IMR-90 (cell line): ENCODE measurements at regions not wholly inside any gene's neighbourhood (a gene's known extent, or its start where the extent isn't known, plus 50 kb on each side); places are given as distances from the start of the nearest gene placed in this dataset.

Experiments
- CEBPB ChIP-seq: IDR thresholded peaks from 2 replicates; pipeline ENCODE4 v1.6.1; 2012; ENCODE audit warnings: low read depth, low read length, improper control_type of control experiment
- CHD1 ChIP-seq: IDR thresholded peaks from 2 replicates; pipeline ENCODE4 v1.6.1; 2012; ENCODE audit warnings: low read depth, low read length, improper control_type of control experiment
- CTCF ChIP-seq: conservative IDR thresholded peaks from 2 replicates; pipeline ENCODE4 v1.5.1; 2012; ENCODE audit warnings: mild to moderate bottlenecking, low read depth, low read length, improper control_type of control experiment
- ELK1 ChIP-seq: fragments of 150-350 bp; IDR thresholded peaks from 2 replicates; pipeline ENCODE4 v1.6.1; 2016; ENCODE audit warnings: low read depth, mild to moderate bottlenecking, low read length, moderate library complexity, borderline replicate concordance
- MAFK ChIP-seq: IDR thresholded peaks from 2 replicates; pipeline ENCODE4 v1.6.1; 2012; ENCODE audit warnings: low read depth, low read length, improper control_type of control experiment
- NFE2L2 ChIP-seq: fragments of 150-350 bp; IDR thresholded peaks from 2 replicates; pipeline ENCODE4 v1.6.1; 2016; ENCODE audit warnings: low read depth, mild to moderate bottlenecking, low read length
- POLR2A ChIP-seq: IDR thresholded peaks from 2 replicates; pipeline ENCODE4 v1.6.1; 2012; ENCODE audit warnings: mild to moderate bottlenecking, low read depth, low read length
- RCOR1 ChIP-seq: IDR thresholded peaks from 2 replicates; pipeline ENCODE4 v1.6.1; 2012; ENCODE audit warnings: mild to moderate bottlenecking, low read length, improper control_type of control experiment; ENCODE audit not compliant: insufficient replicate concordance

GRCh38 chr1:244237445-244237844, 186.4 kb downstream of the ZBTB18 start:
- TF ChIP-seq CTCF: no peak
- no peak for TF ChIP-seq POLR2A
- TF ChIP-seq MAFK: no peak
- TF ChIP-seq CEBPB: no peak
- no peak for TF ChIP-seq NFE2L2
- TF ChIP-seq ELK1: no peak
- no peak for TF ChIP-seq RCOR1
- no peak for TF ChIP-seq CHD1
